ACHN (cell line): ENCODE measurements at regions not wholly inside any gene's neighbourhood (a gene's known extent, or its start where the extent isn't known, plus 50 kb on each side); places are given as distances from the start of the nearest gene placed in this dataset.

ENCODE experiments used
- DNase-seq: peaks from one replicate; pipeline ENCODE4 v3.0.0-alpha.2; 2015
- in situ Hi-C: cut with HindIII; loops from 2 replicates; pipeline ENCODE4 v1.10.0; 2017; ENCODE audit warnings: low sequenced_read_pairs, low pct_ligation_motif_present, low pct_unique_long_range_greater_than_20kb

DNA sequence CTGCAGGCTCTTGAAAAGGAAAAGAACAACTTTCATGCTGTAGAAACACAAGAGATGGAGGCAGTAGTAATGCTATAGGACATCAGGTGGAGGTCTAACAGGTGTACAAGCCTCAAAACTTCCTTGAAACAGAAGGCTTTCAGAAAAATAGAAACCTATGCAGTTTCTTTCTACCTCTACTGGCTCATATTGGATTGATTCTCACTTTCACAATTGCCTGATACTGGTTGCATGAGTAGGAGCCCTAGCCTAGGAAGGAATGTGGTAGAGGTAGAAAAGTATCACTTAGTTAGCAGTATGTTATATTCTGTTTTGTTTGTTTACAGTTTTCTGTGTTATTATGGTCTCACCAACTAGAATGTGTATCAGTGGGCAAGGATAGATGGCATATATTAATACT is 175.4 kb upstream of the GORAB start:
- in situ Hi-C loops = no loop called here
- DNase-seq = no peak

DNA sequence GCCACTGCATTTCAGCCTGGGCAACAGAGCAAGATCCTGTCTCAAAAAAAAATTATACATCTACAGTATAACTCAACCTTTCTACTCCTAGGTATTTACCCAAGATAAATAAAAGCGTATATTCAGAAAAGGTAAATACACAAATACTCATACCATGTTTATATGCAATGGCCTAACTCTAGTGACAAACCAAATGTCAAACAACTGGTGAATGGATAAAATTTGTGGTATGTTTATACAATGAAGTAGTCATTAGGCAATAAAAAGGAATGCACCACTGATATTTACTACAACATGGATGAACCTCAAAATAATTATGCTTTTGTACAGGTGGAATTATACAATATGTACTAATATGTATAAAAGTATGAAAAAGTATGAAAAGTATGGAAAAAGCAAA is 174.2 kb upstream of the GORAB start:
- in situ Hi-C loops = no loop called here
- no peak for DNase-seq

DNA sequence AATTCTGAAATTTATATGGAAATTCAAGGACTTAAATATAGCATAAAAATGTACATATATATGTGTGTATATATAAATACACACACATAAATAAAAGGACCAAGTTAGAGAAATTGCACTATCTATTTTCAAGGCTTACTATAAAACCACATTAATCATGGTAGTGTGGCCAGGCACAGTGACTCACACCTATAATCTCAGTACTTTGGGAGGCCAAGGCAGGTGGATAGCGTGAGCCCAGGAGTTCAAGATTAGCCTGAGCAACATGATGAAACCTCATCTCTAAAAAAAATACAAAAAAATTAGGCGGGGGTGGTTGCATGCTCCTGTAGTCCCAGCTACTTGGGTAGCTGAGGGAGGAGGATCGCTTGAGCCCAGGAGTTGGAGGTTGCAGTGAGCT is 171.4 kb upstream of the GORAB start:
- in situ Hi-C loops = no loop called here
- no peak for DNase-seq

DNA sequence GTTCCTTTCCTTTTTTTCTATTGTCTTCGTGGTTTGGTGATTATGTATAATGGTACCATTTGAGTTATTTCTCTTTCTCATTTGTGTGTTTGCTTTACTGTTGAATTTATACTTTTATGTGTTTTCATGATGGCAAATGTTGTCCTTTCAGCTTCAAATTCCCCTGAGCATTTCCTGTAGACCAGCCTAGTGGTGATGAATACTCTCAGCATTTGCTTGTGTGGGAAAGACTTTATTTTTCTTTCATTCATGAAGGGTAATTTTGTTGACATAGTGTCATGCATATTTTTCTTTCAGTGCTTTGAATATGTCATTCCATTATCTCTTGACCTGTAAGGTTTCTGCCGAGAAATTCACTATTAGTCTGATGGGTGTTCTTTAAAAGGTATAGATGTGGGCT is 166.6 kb upstream of the GORAB start:
- DNase-seq = no peak
- in situ Hi-C loops = no loop called here

DNA sequence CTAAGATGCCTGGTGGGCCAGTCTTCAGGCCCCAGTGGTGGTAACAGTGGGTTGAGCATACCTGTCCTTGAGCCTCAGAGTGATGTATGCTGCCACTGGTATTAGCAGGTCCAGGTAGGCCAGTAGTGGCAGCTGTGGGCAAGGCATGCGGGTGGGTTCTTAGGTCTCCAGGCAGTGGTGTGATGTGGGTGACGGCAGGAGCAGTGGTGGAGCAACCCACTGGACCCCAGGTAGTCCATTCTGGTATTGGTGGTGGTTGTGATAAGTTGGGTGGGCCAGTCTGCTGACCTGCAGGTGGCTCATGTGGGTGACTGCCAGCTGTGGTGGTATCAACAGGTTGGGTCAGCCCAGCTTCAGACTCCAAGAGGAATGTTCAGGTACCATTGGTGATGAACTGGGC is 165.0 kb upstream of the GORAB start:
- in situ Hi-C loops = no loop called here
- no peak for DNase-seq

DNA sequence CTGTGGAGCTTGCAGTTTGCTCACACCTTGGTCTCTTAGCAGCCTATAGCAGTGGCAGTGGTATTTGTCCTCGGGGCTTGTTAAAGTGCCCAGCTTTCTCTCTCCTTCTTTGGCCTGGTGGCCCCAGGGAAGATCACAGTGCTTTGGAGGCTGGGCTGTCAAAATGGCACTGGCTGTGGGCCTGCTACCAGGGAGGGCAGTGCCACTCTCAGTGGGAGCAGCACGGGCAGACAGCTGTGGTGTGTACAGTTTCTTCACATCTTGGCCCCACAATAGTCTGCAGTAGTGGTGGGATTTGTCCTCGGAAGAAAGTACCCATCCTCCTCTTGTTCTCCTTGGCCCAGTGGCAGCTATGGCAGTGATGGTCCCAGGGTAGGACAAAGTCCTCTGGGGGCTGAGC is 164.4 kb upstream of the GORAB start:
- DNase-seq = no peak
- in situ Hi-C loops = no loop called here

DNA sequence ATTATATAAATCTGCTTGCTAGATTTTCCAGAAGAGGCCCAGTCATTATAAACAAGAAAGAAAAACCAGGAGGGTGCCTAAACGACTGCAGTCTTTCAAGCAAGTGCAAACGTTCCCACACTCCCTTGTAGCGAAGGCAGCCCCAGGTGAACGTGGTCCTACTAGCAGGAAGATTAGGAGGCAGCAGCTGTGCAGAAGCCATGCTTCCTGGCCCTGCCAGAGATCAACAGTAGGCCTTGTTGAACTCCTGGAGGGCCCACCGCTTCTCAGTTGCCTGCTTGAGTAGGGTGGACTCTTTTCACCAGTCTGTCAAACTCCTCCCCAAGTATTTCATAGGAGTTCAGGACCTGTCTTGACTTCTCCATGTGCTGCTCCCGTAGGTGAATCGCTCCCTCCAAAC is 163.0 kb upstream of the GORAB start:
- no peak for DNase-seq
- in situ Hi-C loops = no loop called here

DNA sequence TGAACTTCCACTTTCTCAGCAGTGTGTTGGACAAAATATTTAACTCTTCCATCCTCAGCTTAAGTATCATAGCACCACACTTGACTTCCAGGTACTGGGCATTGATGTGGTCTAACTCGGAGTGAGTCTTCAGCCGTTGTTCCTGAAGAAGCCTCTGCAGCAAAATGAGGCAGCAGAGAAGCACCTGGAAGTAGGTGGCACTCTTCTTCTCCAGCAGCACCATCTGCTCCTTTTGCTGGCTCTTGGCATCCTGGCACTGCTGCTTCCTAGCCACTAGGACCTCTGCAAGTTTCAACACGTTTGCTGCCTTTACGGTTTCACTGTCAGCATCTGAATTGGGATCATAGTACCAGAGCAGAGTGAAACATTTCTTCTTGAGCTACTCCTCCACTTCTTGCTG is 162.5 kb upstream of the GORAB start:
- in situ Hi-C loops = no loop called here
- DNase-seq = no peak

DNA sequence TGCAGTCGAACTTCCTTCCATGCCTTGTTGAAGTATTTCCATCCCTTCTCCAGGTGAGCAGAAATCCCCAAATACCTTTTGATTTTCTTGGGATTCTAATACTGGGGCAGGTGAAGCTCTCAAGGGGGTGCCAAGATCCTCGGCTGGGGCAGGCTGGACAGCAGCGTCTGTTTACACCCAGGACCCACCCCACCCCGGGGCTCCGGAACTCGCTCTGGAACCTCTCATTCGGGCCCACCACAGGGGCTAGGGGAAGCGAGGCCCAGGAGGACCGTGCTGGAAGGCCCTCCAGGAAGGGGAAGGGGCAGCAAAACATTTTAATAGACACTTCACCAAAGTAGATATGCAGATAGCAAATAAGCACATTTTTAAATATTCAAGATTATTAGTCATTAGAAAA is 161.9 kb upstream of the GORAB start:
- DNase-seq = no peak

DNA sequence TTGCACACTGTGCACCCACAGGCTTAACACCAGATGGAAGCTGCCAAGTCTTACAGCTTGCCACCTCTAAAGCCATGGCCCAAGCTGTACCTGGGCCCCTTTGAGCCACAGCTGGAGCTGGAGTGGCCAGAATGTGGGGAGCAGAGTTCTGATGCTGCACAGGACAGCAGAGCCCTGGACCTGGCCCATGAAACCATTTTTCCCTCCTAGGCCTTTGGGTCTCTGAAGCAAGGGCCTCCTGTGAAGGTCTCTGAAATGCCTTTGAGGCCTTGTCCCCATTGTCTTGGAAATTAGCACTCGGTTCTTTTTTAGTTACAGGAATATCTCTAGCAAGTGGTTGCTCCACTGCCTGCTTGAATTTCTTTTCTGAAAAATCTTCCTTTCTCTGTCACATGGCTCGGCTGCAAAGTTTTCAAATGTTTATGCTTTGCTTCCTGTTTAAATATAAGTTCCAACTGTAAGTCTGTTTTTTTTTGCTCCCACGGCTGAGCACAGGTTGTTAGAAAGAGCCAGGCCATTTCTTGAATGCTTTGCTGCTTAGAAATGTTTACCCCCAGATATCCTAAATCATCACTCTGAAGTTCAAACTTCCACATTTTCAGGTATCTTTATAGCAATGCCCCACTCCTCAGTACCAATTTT is 156.8 kb upstream of the GORAB start:
- in situ Hi-C loops = no loop called here
- DNase-seq = no peak

More for the DNA sequence above, 161.9 kb upstream of the GORAB start:
- in situ Hi-C loops = no loop called here

DNA sequence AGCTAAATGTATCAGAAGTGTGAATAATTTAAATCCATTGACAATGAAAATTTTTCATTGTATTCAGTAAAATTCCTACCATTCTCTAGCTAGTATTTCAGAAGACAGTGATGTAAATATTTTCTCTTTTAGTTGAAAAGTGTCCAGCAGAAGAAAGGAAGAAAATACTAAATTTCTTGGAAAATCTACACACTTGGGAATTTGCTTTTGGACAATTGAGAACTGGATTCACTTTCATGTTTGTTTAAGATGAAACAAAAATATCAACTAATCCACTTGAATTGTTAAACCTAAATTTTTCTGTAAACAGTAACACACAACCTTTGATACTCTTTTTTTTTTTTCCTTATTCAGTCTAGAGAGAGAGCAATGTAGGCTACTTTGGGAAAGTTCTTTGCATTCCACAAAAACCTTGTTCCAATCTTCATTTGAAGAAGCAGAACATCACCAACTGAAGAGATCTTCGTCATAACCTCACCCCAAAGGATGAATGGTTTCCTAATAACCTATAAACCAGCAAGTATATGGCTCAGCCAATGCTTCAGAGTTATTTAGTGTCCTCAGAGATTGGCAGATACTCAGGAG is 155.1 kb upstream of the GORAB start:
- in situ Hi-C loops = no loop called here
- DNase-seq = no peak

DNA sequence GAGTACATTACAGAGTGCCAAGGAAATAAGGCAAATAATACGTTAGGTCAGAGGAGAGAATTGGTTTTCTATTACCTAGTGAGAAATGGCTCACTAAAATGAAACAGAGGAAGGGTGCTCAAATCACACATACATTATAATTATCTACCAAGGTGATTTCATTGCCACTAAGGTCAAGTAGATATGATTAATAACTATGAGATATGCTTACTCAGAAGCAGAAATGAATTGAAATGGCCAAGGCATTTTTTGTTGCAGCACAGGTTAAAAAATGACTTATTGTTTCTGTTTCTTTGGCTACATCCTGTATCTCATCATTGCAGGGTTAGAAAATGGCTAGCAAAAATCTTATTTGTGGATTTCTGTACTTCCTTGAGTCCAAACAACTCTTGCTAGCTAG is 154.5 kb upstream of the GORAB start:
- no peak for DNase-seq
- in situ Hi-C loops = no loop called here

DNA sequence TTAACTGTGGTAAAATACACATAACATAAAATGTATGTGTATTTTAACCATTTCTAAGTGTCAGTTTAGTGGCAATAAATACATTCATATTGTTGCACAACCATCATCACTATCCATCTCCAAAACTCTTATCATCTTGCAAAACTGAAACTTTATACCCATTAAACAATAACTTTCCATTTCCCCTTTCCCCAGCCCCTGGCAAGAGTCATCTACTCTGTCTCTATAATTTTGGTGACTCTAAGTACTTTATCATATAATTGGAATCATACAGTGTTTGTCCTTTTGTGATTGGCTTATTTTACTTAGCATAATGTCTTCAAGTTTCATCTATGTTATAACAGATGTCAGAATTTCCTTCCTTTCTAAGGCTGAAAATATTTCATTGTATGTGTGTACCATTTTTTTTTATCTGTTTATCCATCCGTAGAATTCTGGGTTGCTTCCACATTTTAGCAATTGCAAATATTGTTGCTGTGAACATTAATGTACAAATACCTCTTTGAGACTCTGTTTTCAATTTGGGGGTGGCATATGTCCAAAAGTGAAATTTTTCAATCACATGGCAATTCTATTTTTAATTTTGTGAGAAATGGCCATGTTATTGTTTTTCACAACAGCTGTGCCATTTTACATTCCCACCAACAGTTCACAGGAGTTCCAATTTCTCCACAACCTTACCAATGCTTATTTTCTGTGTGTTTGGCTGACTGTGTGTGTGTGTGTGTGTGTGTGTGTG is 153.9 kb upstream of the GORAB start:
- DNase-seq = no peak
- in situ Hi-C loops = no loop called here

DNA sequence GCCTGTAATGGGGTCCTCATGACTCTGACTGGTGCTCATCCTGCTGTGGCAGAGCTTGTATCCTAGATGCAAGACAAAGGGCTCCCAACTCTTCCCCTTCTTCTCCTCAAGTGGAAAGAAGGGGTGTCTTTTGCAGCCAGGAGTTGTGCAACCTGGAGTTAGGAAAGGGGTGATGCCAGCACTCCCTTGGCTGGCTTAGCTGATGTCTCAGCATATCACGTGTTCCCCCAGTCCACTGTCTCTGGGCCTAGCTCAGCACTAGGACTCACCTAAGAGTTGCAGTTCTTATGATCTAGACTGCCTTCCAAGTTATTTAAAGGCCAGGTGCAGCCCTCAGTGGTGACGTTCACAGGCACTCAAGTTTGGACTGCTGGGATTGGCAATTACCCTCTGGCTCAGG is 146.2 kb upstream of the GORAB start:
- DNase-seq = no peak
- in situ Hi-C loops = no loop called here

DNA sequence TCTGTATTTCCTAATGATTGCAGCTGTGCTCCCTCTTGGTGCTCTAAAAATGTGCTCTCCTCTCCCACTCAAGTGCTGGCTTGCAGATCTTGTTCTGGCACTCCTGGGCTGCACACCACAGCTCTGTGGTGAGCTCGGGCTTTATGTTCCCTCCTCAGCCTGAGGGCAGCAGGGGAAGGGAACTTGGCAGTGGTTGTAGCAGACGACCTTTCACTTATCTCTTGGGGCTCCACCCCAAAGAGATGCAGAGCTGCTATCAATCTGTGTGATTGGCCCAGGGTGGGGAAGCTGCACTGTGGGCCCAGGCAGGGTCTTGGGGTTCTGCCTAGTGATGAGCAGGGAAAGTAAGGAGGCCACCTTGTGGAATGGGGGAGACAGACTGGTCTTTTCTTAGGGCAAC is 143.5 kb upstream of the GORAB start:
- in situ Hi-C loops = no loop called here
- no peak for DNase-seq

DNA sequence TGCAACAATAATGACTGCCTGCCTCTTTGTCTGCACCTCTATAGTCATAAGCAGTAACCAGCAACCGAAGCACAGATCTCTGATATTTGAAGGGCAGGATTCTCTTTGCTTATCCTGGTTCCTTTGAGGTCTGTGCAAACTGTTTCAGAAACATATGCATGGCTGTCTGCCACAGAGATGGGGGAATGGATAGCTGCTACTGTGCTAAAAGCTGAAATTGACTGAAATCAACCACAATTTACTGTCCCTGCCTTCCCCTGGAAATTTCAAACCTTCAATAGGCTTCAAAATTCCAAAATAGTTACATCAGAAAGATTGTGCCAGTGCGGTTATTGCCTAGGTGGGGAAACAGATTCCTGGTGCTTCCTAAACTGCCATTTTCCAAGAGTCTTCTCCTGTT is 136.8 kb upstream of the GORAB start:
- in situ Hi-C loops = no loop called here
- no peak for DNase-seq

DNA sequence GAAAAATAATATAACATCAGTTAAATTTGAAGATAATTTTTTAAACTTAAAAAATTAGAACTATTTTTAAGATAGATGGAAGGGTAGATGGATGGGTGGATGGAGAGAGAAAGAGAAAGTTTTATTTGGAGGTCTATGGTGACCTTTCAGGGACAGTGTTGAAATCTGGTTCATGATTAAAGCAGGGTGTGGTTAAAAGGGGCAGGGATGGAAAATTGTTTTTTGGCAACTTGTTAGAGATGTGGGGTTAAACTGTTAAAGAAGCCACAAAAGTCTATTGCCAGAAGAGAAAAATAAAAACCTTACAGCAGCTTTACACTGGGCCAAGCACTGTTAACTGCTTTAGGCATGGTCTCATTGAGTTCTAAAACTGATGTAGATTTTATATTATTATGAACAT is 134.9 kb upstream of the GORAB start:
- in situ Hi-C loops = no loop called here
- DNase-seq = no peak

DNA sequence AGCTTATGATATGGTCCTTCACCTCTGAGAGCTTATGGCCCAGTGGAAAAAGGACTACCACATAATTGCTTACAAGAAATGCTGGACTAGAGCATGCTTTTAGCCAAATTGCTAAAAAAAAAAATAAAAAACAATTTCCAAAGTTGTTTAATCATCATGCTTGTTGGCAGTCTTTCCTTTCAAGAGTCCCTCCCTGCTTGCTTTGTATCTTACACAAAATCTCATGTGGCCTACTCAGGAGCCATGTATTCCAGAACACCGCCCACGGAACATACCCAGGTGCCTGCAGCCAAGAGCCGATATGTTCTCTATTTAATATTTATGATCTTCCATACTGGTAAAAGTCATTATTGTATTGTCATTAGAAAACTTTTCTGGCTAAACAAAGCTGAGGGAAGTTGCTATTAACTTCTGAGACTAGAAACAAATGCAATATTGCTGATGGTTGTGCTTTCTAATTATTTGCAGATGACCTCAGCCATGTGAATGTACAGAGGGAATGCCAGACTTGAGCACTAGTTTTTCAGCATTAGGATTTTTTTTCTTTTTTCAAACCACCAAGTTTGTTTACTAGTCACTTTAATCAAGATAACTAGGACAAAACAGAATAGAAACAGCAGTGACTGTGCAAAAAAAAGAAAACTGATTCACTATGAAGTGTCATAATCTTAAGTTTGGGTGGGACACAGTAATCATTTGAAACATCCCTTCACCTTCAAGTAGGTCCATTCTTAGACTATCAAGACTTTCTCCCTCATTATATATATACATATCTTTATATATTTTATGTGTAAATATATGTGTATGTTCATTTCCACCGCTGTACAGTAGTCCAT is 129.3 kb upstream of the GORAB start:
- in situ Hi-C loops = no loop called here

DNA sequence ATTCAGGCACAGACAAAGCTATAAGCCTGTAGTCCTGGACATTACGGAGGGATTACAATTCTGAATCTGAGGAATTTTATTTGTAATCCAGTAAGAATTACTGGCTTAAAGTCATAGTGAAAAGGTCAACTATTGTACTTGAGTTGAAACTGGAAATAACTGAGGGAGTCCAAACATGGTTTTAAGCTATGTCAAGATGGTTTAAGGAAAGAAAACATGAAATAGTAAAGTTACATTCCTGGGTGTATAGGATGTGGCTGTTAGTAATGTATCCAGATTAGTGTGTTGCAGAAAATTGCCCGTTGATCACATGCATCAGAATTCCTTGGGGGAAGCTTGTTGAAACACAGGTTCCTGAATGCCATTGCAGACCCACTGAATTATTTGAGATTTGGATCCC is 124.8 kb upstream of the GORAB start:
- in situ Hi-C loops = no loop called here
- no peak for DNase-seq

More for the DNA sequence above, 129.3 kb upstream of the GORAB start:
- no peak for DNase-seq
